Urinary bladder (tissue), 3 donors: ENCODE measurements at regions not wholly inside any gene's neighbourhood (a gene's known extent, or its start where the extent isn't known, plus 50 kb on each side); places are given as distances from the start of the nearest gene placed in this dataset.
"Not testable (repeated sequence)": the region's sequence is repeated elsewhere in the genome, so short reads cannot be mapped to it uniquely, and the experiment has no call there.

Experiments
- DNase-seq: peaks from one replicate; pipeline ENCODE4 v3.0.0-alpha.2; 2015; ENCODE audit errors: extremely low spot score
- H3K27ac ChIP-seq: one replicate; pipeline ENCODE4 v1.5.1; 2013; ENCODE audit warnings: low read depth, mild to moderate bottlenecking, moderate library complexity
- H3K36me3 ChIP-seq: one replicate; pipeline ENCODE4 v1.6.1; 2013; ENCODE audit warnings: mild to moderate bottlenecking, moderate library complexity; ENCODE audit not compliant: insufficient read depth
- H3K4me1 ChIP-seq: one replicate; pipeline ENCODE4 v1.6.1; 2013; ENCODE audit warnings: mild to moderate bottlenecking, moderate library complexity; ENCODE audit not compliant: insufficient read depth
- H3K4me3 ChIP-seq: one replicate; pipeline ENCODE4 v1.5.1; 2013; ENCODE audit warnings: low read depth, low read length
- WGBS: extraction: QIAGEN DNeasy Blood & Tissue Kit; methylation state at CpG from one replicate; pipeline ENCODE4 v1.1.7; 2013; 5-methylcytosine and 5-hydroxymethylcytosine counted together
- donor health status: healthy with polysubstance abuse.
- donor health status: healthy.

- Histone ChIP-seq H3K27ac (no peak overlapping the region), H3K36me3 (no peaks in the 10 kb centered on the region), H3K4me3 (no peak overlapping the region), H3K4me1 (no peaks in the 10 kb centered on the region)
- 72% methylated on average over 3 of the region's 3 CpGs for WGBS
- no peak for DNase-seq
These were observed 804.9 kb upstream of the SEMA6A start for GRCh38 chr5:117379521-117379920.

- Histone ChIP-seq H3K4me3 (no peak overlapping the region), H3K27ac (no peak overlapping the region), H3K36me3 (no peaks in the 10 kb centered on the region), H3K4me1 (no peaks in the 10 kb centered on the region)
- no peak for DNase-seq
- WGBS = 49% methylated on average over 2 of the region's 2 CpGs
These were observed 802.1 kb upstream of the SEMA6A start for GRCh38 chr5:117376748-117377147.

- H3K4me3 ChIP-seq = no peak overlapping the region
- no peak for DNase-seq
- no peaks in the 10 kb centered on the region for H3K4me1 ChIP-seq
- no peaks in the 10 kb centered on the region for H3K36me3 ChIP-seq
- no peak overlapping the region for H3K27ac ChIP-seq
These were observed 785.3 kb upstream of the SEMA6A start for GRCh38 chr5:117359895-117360294.

- WGBS = 71% methylated on average over 3 of the region's 3 CpGs
- Histone ChIP-seq H3K36me3 (no peaks in the 10 kb centered on the region), H3K4me1 (no peaks in the 10 kb centered on the region), H3K4me3 (no peak overlapping the region), H3K27ac (no peak overlapping the region)
- DNase-seq = no peak
These were observed 783.3 kb upstream of the SEMA6A start for GRCh38 chr5:117357886-117358285.

GRCh38 chr5:117347280-117347679, 772.7 kb upstream of the SEMA6A start:
- H3K4me3 ChIP-seq = no peak overlapping the region
- H3K27ac ChIP-seq = no peak overlapping the region
- no peaks in the 10 kb centered on the region for H3K36me3 ChIP-seq
- DNase-seq = no peak
- no peaks in the 10 kb centered on the region for H3K4me1 ChIP-seq
- 61% methylated on average over 2 of the region's 2 CpGs for WGBS

GRCh38 chr5:117343726-117344125, 769.1 kb upstream of the SEMA6A start:
- WGBS = 76% methylated on average over 13 of the region's 13 CpGs
- not testable (repeated sequence) for DNase-seq, H3K36me3 ChIP-seq

GRCh38 chr5:117337064-117337749, 762.6 kb upstream of the SEMA6A start:
- Histone ChIP-seq H3K36me3 (no peaks in the 10 kb centered on the region), H3K4me1 (no peaks in the 10 kb centered on the region), H3K27ac (no peak overlapping the region), H3K4me3 (no peak overlapping the region)
- no peak for DNase-seq
- WGBS = 72% methylated on average over 4 of the region's 4 CpGs

More at GRCh38 chr5:117343726-117344125, 769.1 kb upstream of the SEMA6A start:
- H3K4me3 ChIP-seq, H3K4me1 ChIP-seq, H3K27ac ChIP-seq: not testable (repeated sequence)

GRCh38 chr5:117336208-117336607, 761.6 kb upstream of the SEMA6A start:
- WGBS = 86% methylated on average over 3 of the region's 3 CpGs

GRCh38 chr5:117333011-117333410, 758.4 kb upstream of the SEMA6A start:
- no peak overlapping the region for H3K27ac ChIP-seq
- 94% methylated on average over 3 of the region's 3 CpGs for WGBS
- no peaks in the 10 kb centered on the region for H3K36me3 ChIP-seq
- no peak for DNase-seq
- H3K4me3 ChIP-seq = no peak overlapping the region
- H3K4me1 ChIP-seq = no peaks in the 10 kb centered on the region

More at GRCh38 chr5:117336208-117336607, 761.6 kb upstream of the SEMA6A start:
- H3K36me3 ChIP-seq = no peaks in the 10 kb centered on the region
- no peak overlapping the region for H3K27ac ChIP-seq
- H3K4me3 ChIP-seq = no peak overlapping the region
- no peaks in the 10 kb centered on the region for H3K4me1 ChIP-seq
- no peak for DNase-seq

GRCh38 chr5:117332341-117332740, 757.7 kb upstream of the SEMA6A start:
- WGBS = 98% methylated on average over 1 of the region's 1 CpG
- DNase-seq = no peak
- Histone ChIP-seq H3K27ac (no peak overlapping the region), H3K4me1 (no peaks in the 10 kb centered on the region), H3K4me3 (no peak overlapping the region), H3K36me3 (no peaks in the 10 kb centered on the region)

- DNase-seq = no peak
- Histone ChIP-seq H3K36me3 (no peaks in the 10 kb centered on the region), H3K27ac (no peak overlapping the region), H3K4me1 (no peaks in the 10 kb centered on the region), H3K4me3 (no peak overlapping the region)
- 70% methylated on average over 1 of the region's 1 CpG for WGBS
These were observed 752.9 kb upstream of the SEMA6A start for GRCh38 chr5:117327511-117327910.

- no peak for DNase-seq
- no peaks in the 10 kb centered on the region for H3K4me1 ChIP-seq
- H3K4me3 ChIP-seq = no peak overlapping the region
- 93% methylated on average over 2 of the region's 2 CpGs for WGBS
- no peaks in the 10 kb centered on the region for H3K36me3 ChIP-seq
- no peak overlapping the region for H3K27ac ChIP-seq
These were observed 752.4 kb upstream of the SEMA6A start for GRCh38 chr5:117326997-117327396.

- DNase-seq = no peak
These were observed 743.9 kb upstream of the SEMA6A start for GRCh38 chr5:117318528-117318927.

GRCh38 chr5:117315170-117315569, 740.5 kb upstream of the SEMA6A start:
- Histone ChIP-seq H3K4me3 (no peak overlapping the region), H3K4me1 (no peaks in the 10 kb centered on the region), H3K36me3 (no peaks in the 10 kb centered on the region), H3K27ac (no peak overlapping the region)
- WGBS = 81% methylated on average over 4 of the region's 4 CpGs
- no peak for DNase-seq

More at GRCh38 chr5:117318528-117318927, 743.9 kb upstream of the SEMA6A start:
- no peak overlapping the region for H3K27ac ChIP-seq
- H3K4me3 ChIP-seq = no peak overlapping the region
- no peaks in the 10 kb centered on the region for H3K4me1 ChIP-seq
- H3K36me3 ChIP-seq = no peaks in the 10 kb centered on the region
- WGBS = 70% methylated on average over 2 of the region's 2 CpGs
